ENCODE measurements at regions not wholly inside any gene's neighbourhood (a gene's known extent, or its start where the extent isn't known, plus 50 kb on each side); places are given as distances from the start of the nearest gene placed in this dataset.

DNA sequence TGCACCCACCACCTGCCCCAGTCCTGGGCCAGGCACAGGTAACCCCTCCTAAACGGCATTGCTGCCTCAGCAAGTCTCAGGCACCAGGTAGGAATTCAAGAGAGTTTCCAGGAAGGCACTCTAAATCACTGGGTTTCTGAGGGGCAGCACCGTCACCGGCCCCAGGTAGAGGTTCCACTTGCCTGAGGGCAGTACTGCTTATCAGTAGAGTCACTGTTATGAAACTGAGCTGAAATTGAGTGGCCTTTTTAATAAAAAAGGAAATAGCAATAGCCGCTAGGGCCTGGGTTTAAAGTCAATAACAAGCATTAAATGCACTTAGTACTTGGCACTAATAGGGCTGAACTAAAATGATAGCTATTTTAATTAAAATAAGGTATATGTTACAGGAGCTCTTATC, 653.7 kb downstream of the METTL4 start:
- CTCF ChIA-PET, result no interaction called here
- POLR2A ChIA-PET, result no interaction called here
- no peak for TF ChIP-seq TCF7 (CRISPR knock-in tag; IDR thresholded peaks at IDR 0.05; ENCODE audit: low read depth)
- TF ChIP-seq, protein P1, sequence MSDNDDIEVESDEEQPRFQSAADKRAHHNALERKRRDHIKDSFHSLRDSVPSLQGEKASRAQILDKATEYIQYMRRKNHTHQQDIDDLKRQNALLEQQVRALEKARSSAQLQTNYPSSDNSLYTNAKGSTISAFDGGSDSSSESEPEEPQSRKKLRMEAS (CRISPR knock-in tag; IDR thresholded peaks at IDR 0.05), result no peak
- no peak for TF ChIP-seq TEAD1 (CRISPR knock-in tag; IDR thresholded peaks at IDR 0.05)
- TF ChIP-seq, protein P2, sequence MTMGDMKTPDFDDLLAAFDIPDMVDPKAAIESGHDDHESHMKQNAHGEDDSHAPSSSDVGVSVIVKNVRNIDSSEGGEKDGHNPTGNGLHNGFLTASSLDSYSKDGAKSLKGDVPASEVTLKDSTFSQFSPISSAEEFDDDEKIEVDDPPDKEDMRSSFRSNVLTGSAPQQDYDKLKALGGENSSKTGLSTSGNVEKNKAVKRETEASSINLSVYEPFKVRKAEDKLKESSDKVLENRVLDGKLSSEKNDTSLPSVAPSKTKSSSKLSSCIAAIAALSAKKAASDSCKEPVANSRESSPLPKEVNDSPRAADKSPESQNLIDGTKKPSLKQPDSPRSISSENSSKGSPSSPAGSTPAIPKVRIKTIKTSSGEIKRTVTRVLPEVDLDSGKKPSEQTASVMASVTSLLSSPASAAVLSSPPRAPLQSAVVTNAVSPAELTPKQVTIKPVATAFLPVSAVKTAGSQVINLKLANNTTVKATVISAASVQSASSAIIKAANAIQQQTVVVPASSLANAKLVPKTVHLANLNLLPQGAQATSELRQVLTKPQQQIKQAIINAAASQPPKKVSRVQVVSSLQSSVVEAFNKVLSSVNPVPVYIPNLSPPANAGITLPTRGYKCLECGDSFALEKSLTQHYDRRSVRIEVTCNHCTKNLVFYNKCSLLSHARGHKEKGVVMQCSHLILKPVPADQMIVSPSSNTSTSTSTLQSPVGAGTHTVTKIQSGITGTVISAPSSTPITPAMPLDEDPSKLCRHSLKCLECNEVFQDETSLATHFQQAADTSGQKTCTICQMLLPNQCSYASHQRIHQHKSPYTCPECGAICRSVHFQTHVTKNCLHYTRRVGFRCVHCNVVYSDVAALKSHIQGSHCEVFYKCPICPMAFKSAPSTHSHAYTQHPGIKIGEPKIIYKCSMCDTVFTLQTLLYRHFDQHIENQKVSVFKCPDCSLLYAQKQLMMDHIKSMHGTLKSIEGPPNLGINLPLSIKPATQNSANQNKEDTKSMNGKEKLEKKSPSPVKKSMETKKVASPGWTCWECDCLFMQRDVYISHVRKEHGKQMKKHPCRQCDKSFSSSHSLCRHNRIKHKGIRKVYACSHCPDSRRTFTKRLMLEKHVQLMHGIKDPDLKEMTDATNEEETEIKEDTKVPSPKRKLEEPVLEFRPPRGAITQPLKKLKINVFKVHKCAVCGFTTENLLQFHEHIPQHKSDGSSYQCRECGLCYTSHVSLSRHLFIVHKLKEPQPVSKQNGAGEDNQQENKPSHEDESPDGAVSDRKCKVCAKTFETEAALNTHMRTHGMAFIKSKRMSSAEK (CRISPR knock-in tag; IDR thresholded peaks at IDR 0.05; ENCODE audit: borderline replicate concordance), result no peak
- TF ChIP-seq ZNF396 (CRISPR knock-in tag; IDR thresholded peaks at IDR 0.05; ENCODE audit: borderline replicate concordance), result no peak
- TF ChIP-seq, protein P3, sequence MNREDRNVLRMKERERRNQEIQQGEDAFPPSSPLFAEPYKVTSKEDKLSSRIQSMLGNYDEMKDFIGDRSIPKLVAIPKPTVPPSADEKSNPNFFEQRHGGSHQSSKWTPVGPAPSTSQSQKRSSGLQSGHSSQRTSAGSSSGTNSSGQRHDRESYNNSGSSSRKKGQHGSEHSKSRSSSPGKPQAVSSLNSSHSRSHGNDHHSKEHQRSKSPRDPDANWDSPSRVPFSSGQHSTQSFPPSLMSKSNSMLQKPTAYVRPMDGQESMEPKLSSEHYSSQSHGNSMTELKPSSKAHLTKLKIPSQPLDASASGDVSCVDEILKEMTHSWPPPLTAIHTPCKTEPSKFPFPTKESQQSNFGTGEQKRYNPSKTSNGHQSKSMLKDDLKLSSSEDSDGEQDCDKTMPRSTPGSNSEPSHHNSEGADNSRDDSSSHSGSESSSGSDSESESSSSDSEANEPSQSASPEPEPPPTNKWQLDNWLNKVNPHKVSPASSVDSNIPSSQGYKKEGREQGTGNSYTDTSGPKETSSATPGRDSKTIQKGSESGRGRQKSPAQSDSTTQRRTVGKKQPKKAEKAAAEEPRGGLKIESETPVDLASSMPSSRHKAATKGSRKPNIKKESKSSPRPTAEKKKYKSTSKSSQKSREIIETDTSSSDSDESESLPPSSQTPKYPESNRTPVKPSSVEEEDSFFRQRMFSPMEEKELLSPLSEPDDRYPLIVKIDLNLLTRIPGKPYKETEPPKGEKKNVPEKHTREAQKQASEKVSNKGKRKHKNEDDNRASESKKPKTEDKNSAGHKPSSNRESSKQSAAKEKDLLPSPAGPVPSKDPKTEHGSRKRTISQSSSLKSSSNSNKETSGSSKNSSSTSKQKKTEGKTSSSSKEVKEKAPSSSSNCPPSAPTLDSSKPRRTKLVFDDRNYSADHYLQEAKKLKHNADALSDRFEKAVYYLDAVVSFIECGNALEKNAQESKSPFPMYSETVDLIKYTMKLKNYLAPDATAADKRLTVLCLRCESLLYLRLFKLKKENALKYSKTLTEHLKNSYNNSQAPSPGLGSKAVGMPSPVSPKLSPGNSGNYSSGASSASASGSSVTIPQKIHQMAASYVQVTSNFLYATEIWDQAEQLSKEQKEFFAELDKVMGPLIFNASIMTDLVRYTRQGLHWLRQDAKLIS (CRISPR knock-in tag; IDR thresholded peaks at IDR 0.05; ENCODE audit: borderline replicate concordance), result no peak
- TF ChIP-seq, protein P4, sequence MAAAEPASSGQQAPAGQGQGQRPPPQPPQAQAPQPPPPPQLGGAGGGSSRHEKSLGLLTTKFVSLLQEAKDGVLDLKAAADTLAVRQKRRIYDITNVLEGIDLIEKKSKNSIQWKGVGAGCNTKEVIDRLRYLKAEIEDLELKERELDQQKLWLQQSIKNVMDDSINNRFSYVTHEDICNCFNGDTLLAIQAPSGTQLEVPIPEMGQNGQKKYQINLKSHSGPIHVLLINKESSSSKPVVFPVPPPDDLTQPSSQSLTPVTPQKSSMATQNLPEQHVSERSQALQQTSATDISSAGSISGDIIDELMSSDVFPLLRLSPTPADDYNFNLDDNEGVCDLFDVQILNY (CRISPR knock-in tag; IDR thresholded peaks at IDR 0.05), result no peak
- no peak for TF ChIP-seq JUN (CRISPR knock-in tag; IDR thresholded peaks at IDR 0.05)
- no peak for TF ChIP-seq ZNF416 (CRISPR knock-in tag; IDR thresholded peaks at IDR 0.05)
- no peak for TF ChIP-seq SMAD4 (CRISPR knock-in tag; IDR thresholded peaks at IDR 0.05)
- TF ChIP-seq EMX1 (CRISPR knock-in tag; IDR thresholded peaks at IDR 0.05), result no peak
- TF ChIP-seq GABPB1 (CRISPR knock-in tag; IDR thresholded peaks at IDR 0.05), result no peak
- TF ChIP-seq, protein P5, sequence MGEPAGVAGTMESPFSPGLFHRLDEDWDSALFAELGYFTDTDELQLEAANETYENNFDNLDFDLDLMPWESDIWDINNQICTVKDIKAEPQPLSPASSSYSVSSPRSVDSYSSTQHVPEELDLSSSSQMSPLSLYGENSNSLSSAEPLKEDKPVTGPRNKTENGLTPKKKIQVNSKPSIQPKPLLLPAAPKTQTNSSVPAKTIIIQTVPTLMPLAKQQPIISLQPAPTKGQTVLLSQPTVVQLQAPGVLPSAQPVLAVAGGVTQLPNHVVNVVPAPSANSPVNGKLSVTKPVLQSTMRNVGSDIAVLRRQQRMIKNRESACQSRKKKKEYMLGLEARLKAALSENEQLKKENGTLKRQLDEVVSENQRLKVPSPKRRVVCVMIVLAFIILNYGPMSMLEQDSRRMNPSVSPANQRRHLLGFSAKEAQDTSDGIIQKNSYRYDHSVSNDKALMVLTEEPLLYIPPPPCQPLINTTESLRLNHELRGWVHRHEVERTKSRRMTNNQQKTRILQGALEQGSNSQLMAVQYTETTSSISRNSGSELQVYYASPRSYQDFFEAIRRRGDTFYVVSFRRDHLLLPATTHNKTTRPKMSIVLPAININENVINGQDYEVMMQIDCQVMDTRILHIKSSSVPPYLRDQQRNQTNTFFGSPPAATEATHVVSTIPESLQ (CRISPR knock-in tag; IDR thresholded peaks at IDR 0.05), result no peak
- no peak overlapping the region for H3K27ac Mint-ChIP-seq
- 0 out of 2 replicates have a peak, but pooled peaks cover 3% of the 10 kb centered on the region for H3K4me1 Mint-ChIP-seq
- ATAC-seq (no peak), DNase-seq (ENCODE audit: low spot score) (no peak)
- H3K4me3 Mint-ChIP-seq, result no peak overlapping the region
- peaks cover 29% of the 10 kb centered on the region for H3K9me3 Mint-ChIP-seq
- H3K27me3 Mint-ChIP-seq (ENCODE audit: low read depth), result no peaks in the 10 kb centered on the region
- peaks cover 10% of the 10 kb centered on the region for H3K36me3 Mint-ChIP-seq

DNA sequence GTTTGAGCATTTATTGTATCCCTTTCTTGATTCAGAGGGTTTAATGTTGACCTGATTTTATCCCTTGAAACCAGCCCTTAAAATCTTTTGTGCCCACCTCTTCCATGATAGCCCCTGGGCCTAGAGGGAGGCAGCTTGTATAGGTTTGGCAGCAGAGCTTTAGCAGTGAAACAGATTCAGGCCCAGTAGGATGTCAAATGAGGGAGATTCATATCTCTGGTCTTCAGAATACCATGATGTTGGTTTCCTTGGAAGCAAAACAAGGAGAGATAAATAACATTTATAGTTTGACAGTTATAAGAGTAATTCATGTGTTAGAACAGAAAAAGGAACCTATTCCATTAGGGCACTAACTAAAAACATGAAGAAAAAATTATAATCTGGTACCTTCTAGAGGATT, 649.2 kb downstream of the METTL4 start:
- no peaks in the 10 kb centered on the region for H3K27me3 Mint-ChIP-seq (ENCODE audit: low read depth)
- CTCF ChIA-PET, result no interaction called here
- POLR2A ChIA-PET, result no interaction called here
- no peak for TF ChIP-seq FOXP1 (CRISPR knock-in tag; IDR thresholded peaks at IDR 0.05; ENCODE audit: borderline replicate concordance)
- TF ChIP-seq, protein P6, sequence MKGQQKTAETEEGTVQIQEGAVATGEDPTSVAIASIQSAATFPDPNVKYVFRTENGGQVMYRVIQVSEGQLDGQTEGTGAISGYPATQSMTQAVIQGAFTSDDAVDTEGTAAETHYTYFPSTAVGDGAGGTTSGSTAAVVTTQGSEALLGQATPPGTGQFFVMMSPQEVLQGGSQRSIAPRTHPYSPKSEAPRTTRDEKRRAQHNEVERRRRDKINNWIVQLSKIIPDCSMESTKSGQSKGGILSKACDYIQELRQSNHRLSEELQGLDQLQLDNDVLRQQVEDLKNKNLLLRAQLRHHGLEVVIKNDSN (CRISPR knock-in tag; IDR thresholded peaks at IDR 0.05), result no peak
- TF ChIP-seq, protein P7, sequence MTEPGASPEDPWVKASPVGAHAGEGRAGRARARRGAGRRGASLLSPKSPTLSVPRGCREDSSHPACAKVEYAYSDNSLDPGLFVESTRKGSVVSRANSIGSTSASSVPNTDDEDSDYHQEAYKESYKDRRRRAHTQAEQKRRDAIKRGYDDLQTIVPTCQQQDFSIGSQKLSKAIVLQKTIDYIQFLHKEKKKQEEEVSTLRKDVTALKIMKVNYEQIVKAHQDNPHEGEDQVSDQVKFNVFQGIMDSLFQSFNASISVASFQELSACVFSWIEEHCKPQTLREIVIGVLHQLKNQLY (CRISPR knock-in tag; IDR thresholded peaks at IDR 0.05), result no peak
- TF ChIP-seq, protein P5 (CRISPR knock-in tag; IDR thresholded peaks at IDR 0.05), result no peak
- TF ChIP-seq, protein P8, sequence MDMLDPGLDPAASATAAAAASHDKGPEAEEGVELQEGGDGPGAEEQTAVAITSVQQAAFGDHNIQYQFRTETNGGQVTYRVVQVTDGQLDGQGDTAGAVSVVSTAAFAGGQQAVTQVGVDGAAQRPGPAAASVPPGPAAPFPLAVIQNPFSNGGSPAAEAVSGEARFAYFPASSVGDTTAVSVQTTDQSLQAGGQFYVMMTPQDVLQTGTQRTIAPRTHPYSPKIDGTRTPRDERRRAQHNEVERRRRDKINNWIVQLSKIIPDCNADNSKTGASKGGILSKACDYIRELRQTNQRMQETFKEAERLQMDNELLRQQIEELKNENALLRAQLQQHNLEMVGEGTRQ (CRISPR knock-in tag; IDR thresholded peaks at IDR 0.05), result no peak
- TF ChIP-seq, protein P9, sequence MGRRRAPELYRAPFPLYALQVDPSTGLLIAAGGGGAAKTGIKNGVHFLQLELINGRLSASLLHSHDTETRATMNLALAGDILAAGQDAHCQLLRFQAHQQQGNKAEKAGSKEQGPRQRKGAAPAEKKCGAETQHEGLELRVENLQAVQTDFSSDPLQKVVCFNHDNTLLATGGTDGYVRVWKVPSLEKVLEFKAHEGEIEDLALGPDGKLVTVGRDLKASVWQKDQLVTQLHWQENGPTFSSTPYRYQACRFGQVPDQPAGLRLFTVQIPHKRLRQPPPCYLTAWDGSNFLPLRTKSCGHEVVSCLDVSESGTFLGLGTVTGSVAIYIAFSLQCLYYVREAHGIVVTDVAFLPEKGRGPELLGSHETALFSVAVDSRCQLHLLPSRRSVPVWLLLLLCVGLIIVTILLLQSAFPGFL (CRISPR knock-in tag; IDR thresholded peaks at IDR 0.05; ENCODE audit: borderline replicate concordance), result no peak

More for the DNA sequence above, 649.2 kb downstream of the METTL4 start:
- H3K4me1 Mint-ChIP-seq, result 0 out of 2 replicates have a peak, but pooled peaks cover 3% of the 10 kb centered on the region
- no peak for DNase-seq (ENCODE audit: low spot score)
- H3K4me3 Mint-ChIP-seq, result no peak overlapping the region
- H3K9me3 Mint-ChIP-seq, result peaks cover 20% of the 10 kb centered on the region
- no peak overlapping the region for H3K27ac Mint-ChIP-seq
- ATAC-seq, result no peak
- peaks cover 11% of the 10 kb centered on the region for H3K36me3 Mint-ChIP-seq

Data from WTC11 (cell line).